ENCODE measurements at regions not wholly inside any gene's neighbourhood (a gene's known extent, or its start where the extent isn't known, plus 50 kb on each side); places are given as distances from the start of the nearest gene placed in this dataset.

- intact Hi-C loops (cut with micrococcal nuclease; ENCODE audit: unreplicated experiment): no loop called here
- no peaks in the 10 kb centered on the region for H3K79me2 ChIP-seq (ENCODE audit: insufficient read depth, low read depth, low read length)
- TF ChIP-seq, protein P1, sequence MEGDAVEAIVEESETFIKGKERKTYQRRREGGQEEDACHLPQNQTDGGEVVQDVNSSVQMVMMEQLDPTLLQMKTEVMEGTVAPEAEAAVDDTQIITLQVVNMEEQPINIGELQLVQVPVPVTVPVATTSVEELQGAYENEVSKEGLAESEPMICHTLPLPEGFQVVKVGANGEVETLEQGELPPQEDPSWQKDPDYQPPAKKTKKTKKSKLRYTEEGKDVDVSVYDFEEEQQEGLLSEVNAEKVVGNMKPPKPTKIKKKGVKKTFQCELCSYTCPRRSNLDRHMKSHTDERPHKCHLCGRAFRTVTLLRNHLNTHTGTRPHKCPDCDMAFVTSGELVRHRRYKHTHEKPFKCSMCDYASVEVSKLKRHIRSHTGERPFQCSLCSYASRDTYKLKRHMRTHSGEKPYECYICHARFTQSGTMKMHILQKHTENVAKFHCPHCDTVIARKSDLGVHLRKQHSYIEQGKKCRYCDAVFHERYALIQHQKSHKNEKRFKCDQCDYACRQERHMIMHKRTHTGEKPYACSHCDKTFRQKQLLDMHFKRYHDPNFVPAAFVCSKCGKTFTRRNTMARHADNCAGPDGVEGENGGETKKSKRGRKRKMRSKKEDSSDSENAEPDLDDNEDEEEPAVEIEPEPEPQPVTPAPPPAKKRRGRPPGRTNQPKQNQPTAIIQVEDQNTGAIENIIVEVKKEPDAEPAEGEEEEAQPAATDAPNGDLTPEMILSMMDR (conservative IDR thresholded peaks at IDR 0.05; ENCODE audit: low read length): no peak
- TF ChIP-seq EZH2phosphoT487 (IDR thresholded peaks at IDR 0.05; ENCODE audit: borderline replicate concordance, low read depth, low read length): no peak
- ChIA-PET CTCF (ENCODE audit: unreplicated experiment) (no interaction called here), POLR2A (no interaction called here)
- H3K36me3 ChIP-seq (ENCODE audit: insufficient read depth, low read length): no peaks in the 10 kb centered on the region
- H3K27ac ChIP-seq (ENCODE audit: low read depth, low read length, poor library complexity, severe bottlenecking): no peak overlapping the region
- no peaks in the 10 kb centered on the region for H4K20me1 ChIP-seq (ENCODE audit: insufficient read depth, low read length)
- H3K4me1 ChIP-seq (ENCODE audit: insufficient read depth, low read length, poor library complexity, severe bottlenecking): no peaks in the 10 kb centered on the region
- no peaks in the 10 kb centered on the region for H3K9me2 ChIP-seq (ENCODE audit: insufficient read depth, low read length)
- H3K9me3 ChIP-seq (ENCODE audit: low read length): no peaks in the 10 kb centered on the region
- H3K4me3 ChIP-seq (ENCODE audit: low read depth, low read length, poor library complexity, severe bottlenecking): no peak overlapping the region
- no peak overlapping the region for H2AFZ ChIP-seq (ENCODE audit: low read length)
- BruUV-seq (replicated peaks): no TSS peak
- DNase-seq (ENCODE audit: low spot score): no peak
- no peak overlapping the region for H3K4me2 ChIP-seq (ENCODE audit: low read length)
Measured at GRCh38 chr3:80993241-80993945, 768.1 kb downstream of the GBE1 start.

DNA sequence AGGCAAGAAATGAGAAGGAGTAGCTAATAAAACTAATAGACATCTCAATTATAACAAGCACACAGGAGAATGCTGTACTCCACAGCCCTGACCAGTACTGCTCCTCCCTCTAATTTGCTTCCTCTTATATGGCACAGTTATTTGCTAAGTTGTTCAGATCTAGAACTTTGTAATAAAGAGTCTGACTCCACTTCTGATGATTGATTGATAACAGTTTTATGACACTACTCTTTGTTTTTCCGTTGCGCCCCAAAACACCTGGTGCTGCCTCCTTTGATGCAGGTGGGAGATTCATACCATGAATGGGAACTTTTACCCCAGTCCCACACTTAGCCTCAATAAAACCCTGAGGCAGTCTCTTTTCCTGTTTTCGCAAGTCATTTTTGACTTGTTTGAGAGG, 777.7 kb downstream of the GBE1 start:
- Histone ChIP-seq H3K4me2 (ENCODE audit: low read length) (no peak overlapping the region), H4K20me1 (ENCODE audit: insufficient read depth, low read length) (no peaks in the 10 kb centered on the region), H3K4me1 (ENCODE audit: insufficient read depth, low read length, poor library complexity, severe bottlenecking) (no peaks in the 10 kb centered on the region), H3K9me2 (ENCODE audit: insufficient read depth, low read length) (no peaks in the 10 kb centered on the region), H2AFZ (ENCODE audit: low read length) (no peak overlapping the region), H3K36me3 (ENCODE audit: insufficient read depth, low read length) (no peaks in the 10 kb centered on the region), H3K9me3 (ENCODE audit: low read length) (no peaks in the 10 kb centered on the region), H3K27ac (ENCODE audit: low read depth, low read length, poor library complexity, severe bottlenecking) (no peak overlapping the region), H3K79me2 (ENCODE audit: insufficient read depth, low read depth, low read length) (no peaks in the 10 kb centered on the region), H3K4me3 (ENCODE audit: low read depth, low read length, poor library complexity, severe bottlenecking) (no peak overlapping the region)
- POLR2A ChIA-PET: no interaction called here
- intact Hi-C loops (cut with micrococcal nuclease; ENCODE audit: unreplicated experiment): no loop called here
- no peak for TF ChIP-seq EZH2phosphoT487 (IDR thresholded peaks at IDR 0.05; ENCODE audit: borderline replicate concordance, low read depth, low read length)
- TF ChIP-seq, protein P1 (conservative IDR thresholded peaks at IDR 0.05; ENCODE audit: low read length): no peak
- BruUV-seq (replicated peaks): no TSS peak
- no peak for DNase-seq (ENCODE audit: low spot score)
- CTCF ChIA-PET (ENCODE audit: unreplicated experiment): no interaction called here

- no peaks in the 10 kb centered on the region for H3K79me2 ChIP-seq (ENCODE audit: insufficient read depth, low read depth, low read length)
- H3K9me3 ChIP-seq (ENCODE audit: low read length): no peaks in the 10 kb centered on the region
- BruUV-seq (replicated peaks): no TSS peak
- no peaks in the 10 kb centered on the region for H3K9me2 ChIP-seq (ENCODE audit: insufficient read depth, low read length)
- no peak overlapping the region for H3K4me3 ChIP-seq (ENCODE audit: low read depth, low read length, poor library complexity, severe bottlenecking)
- no peak overlapping the region for H3K27ac ChIP-seq (ENCODE audit: low read depth, low read length, poor library complexity, severe bottlenecking)
- no peak overlapping the region for H2AFZ ChIP-seq (ENCODE audit: low read length)
- CTCF ChIA-PET (ENCODE audit: unreplicated experiment): no interaction called here
- H3K4me1 ChIP-seq (ENCODE audit: insufficient read depth, low read length, poor library complexity, severe bottlenecking): no peaks in the 10 kb centered on the region
- TF ChIP-seq, protein P1 (conservative IDR thresholded peaks at IDR 0.05; ENCODE audit: low read length): no peak
- no peaks in the 10 kb centered on the region for H4K20me1 ChIP-seq (ENCODE audit: insufficient read depth, low read length)
- H3K4me2 ChIP-seq (ENCODE audit: low read length): no peak overlapping the region
- POLR2A ChIA-PET: interaction anchor here (0.9 kb wide), 1 partner anchor 10 kb away, joined by 4 read pairs; no protein-coding TSS in a partner anchor
- intact Hi-C loops (cut with micrococcal nuclease; ENCODE audit: unreplicated experiment): no loop called here
- DNase-seq (ENCODE audit: low spot score): no peak
- no peaks in the 10 kb centered on the region for H3K36me3 ChIP-seq (ENCODE audit: insufficient read depth, low read length)
Measured at GRCh38 chr3:80978216-80978969, 783.1 kb downstream of the GBE1 start.
